Right lobe of liver (tissue), 4 donors: ENCODE measurements at regions not wholly inside any gene's neighbourhood (a gene's known extent, or its start where the extent isn't known, plus 50 kb on each side); places are given as distances from the start of the nearest gene placed in this dataset.

ENCODE experiments used
- POLR2A ChIP-seq: fragments of 450-650 bp; IDR thresholded peaks from one replicate; pipeline ENCODE4 v1.6.1; 2017; ENCODE audit warnings: antibody characterized with exemption, mild to moderate bottlenecking
- TF ChIP-seq, protein P1 (sequence below), 4 donors: fragments of 200-600 bp in 3 of 4; fragments of 450-650 bp in 1 of 4; IDR thresholded peaks; one replicate each; pipeline versions ENCODE4 v1.5.1 to v1.8.0; 2016 to 2022; ENCODE audit warnings: antibody characterized with exemption in 4 of 4, mild to moderate bottlenecking in 2 of 4
- donor health status: DM: no; HTN: no; CAD: no.
- donor health status: DM: no; HTN: no; CAD: no.
- donor health status: DM: no; HTN: yes; CAD: no.

DNA sequence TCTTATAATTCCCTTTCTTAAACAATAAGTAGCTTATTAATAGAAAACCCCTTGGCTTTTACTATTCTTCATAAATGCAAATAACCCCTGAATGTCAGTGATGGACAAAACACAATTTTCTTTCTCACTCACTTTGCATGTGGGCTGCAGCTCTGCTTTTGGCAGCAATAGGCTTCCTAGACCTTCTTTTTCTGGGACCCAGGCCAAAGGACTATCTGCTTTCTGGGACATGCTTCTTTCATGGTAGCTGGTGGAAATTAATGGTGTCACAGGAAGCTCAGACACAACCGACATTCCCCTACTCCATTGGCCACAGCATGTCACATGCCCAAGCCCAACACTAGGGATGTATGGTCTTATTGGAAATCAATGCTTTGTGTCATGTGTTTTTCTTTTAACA, 134.3 kb upstream of the MDFIC start:
- TF ChIP-seq, protein P1, sequence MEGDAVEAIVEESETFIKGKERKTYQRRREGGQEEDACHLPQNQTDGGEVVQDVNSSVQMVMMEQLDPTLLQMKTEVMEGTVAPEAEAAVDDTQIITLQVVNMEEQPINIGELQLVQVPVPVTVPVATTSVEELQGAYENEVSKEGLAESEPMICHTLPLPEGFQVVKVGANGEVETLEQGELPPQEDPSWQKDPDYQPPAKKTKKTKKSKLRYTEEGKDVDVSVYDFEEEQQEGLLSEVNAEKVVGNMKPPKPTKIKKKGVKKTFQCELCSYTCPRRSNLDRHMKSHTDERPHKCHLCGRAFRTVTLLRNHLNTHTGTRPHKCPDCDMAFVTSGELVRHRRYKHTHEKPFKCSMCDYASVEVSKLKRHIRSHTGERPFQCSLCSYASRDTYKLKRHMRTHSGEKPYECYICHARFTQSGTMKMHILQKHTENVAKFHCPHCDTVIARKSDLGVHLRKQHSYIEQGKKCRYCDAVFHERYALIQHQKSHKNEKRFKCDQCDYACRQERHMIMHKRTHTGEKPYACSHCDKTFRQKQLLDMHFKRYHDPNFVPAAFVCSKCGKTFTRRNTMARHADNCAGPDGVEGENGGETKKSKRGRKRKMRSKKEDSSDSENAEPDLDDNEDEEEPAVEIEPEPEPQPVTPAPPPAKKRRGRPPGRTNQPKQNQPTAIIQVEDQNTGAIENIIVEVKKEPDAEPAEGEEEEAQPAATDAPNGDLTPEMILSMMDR (IDR thresholded peaks at IDR 0.05) = no peak
- no peak for TF ChIP-seq POLR2A
